ENCODE measurements at regions not wholly inside any gene's neighbourhood (a gene's known extent, or its start where the extent isn't known, plus 50 kb on each side); places are given as distances from the start of the nearest gene placed in this dataset.

- no peak overlapping the region for H3K4me3 Mint-ChIP-seq (ENCODE audit: unreplicated experiment)
- H3K4me1 Mint-ChIP-seq (ENCODE audit: unreplicated experiment) = peaks cover 16% of the 10 kb centered on the region
- no peaks in the 10 kb centered on the region for H3K36me3 Mint-ChIP-seq (ENCODE audit: unreplicated experiment)
- no peak for TF ChIP-seq CTCF (IDR thresholded peaks at IDR 0.05)
- H3K9me3 Mint-ChIP-seq (ENCODE audit: unreplicated experiment) = no peaks in the 10 kb centered on the region
- no peaks in the 10 kb centered on the region for H3K27me3 Mint-ChIP-seq (ENCODE audit: unreplicated experiment)
- no peak overlapping the region for H3K27ac Mint-ChIP-seq (ENCODE audit: unreplicated experiment)
- no peak for DNase-seq (ENCODE audit: extremely low spot score, unreplicated experiment)
These were observed 241.4 kb downstream of the TOMM20 start for GRCh38 chr1:234887016-234887900.

DNA sequence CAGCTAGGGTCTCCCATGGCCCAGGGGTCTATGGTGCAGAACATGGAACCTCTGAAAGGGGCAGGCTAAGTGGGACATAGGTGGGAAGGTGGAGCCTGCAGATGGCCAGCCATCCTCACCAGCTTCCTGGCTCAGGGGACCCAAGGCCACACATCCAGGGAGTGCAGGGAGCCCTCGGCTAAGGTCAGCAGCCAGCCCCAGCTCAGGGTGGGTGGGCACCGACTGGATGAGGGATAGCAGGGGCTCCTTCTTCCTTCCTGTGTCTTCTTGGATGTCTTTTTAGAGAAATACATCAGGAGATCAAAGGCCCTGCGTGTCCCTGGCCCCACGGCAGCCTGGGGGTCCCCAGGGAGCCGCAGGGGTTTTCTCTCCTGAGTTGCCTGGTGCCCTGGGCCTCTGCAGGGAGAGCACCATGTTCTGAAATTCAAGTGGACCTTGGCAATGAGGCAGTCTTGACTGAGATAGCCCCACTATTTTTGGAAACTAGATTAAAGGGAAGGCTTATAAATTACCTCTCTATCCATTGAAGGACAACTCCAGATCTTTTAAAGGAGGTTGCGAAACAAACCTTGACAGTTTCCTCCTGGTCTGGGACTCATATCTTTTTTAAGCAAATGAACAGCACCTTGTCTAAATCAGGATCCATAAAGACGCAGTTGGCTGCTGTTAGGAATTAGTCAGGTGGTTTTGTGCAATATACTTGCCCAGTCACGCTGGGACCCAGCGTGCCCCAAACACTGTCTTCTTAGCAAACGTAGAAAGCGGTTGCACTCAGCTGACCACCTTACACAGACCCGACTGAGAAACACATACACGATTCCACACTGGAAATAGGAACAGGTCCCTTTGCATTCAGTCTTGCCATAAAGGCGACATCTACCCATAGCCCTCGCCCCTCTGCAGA is 242.3 kb downstream of the TOMM20 start:
- Mint-ChIP-seq H3K9me3 (ENCODE audit: unreplicated experiment) (no peaks in the 10 kb centered on the region), H3K36me3 (ENCODE audit: unreplicated experiment) (no peaks in the 10 kb centered on the region), H3K4me1 (ENCODE audit: unreplicated experiment) (peaks cover 16% of the 10 kb centered on the region), H3K27ac (ENCODE audit: unreplicated experiment) (no peak overlapping the region), H3K4me3 (ENCODE audit: unreplicated experiment) (no peak overlapping the region), H3K27me3 (ENCODE audit: unreplicated experiment) (no peaks in the 10 kb centered on the region)
- no peak for TF ChIP-seq CTCF (IDR thresholded peaks at IDR 0.05)
- no peak for DNase-seq (ENCODE audit: extremely low spot score, unreplicated experiment)

DNA sequence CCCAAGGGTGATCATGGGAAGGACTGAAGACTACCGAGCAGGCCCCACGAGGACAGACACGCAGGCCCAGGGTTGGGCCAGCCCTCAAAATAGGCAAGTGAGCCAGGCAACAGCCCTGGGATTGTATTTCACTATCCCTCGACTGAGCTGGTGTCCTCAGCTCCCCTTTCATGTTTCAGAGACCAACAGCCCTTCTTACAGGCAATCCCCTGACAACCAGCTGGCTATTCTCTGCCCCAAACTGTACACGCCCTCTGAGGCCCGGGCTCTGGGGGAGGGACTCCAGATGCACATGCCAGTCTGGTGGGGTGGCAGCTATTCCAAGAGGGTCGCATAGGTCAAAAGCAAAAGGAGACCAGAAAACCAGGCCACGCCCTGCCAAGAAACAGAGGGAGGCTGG is 243.0 kb downstream of the TOMM20 start:
- H3K9me3 Mint-ChIP-seq (ENCODE audit: unreplicated experiment) = no peaks in the 10 kb centered on the region
- H3K4me1 Mint-ChIP-seq (ENCODE audit: unreplicated experiment) = peaks cover 16% of the 10 kb centered on the region
- no peaks in the 10 kb centered on the region for H3K27me3 Mint-ChIP-seq (ENCODE audit: unreplicated experiment)
- no peak for DNase-seq (ENCODE audit: extremely low spot score, unreplicated experiment)
- TF ChIP-seq CTCF (IDR thresholded peaks at IDR 0.05) = no peak
- no peak overlapping the region for H3K4me3 Mint-ChIP-seq (ENCODE audit: unreplicated experiment)
- H3K36me3 Mint-ChIP-seq (ENCODE audit: unreplicated experiment) = no peaks in the 10 kb centered on the region
- no peak overlapping the region for H3K27ac Mint-ChIP-seq (ENCODE audit: unreplicated experiment)

- H3K9me3 Mint-ChIP-seq (ENCODE audit: unreplicated experiment) = no peaks in the 10 kb centered on the region
- peaks cover 16% of the 10 kb centered on the region for H3K4me1 Mint-ChIP-seq (ENCODE audit: unreplicated experiment)
- H3K4me3 Mint-ChIP-seq (ENCODE audit: unreplicated experiment) = no peak overlapping the region
- H3K36me3 Mint-ChIP-seq (ENCODE audit: unreplicated experiment) = no peaks in the 10 kb centered on the region
- no peak overlapping the region for H3K27ac Mint-ChIP-seq (ENCODE audit: unreplicated experiment)
- DNase-seq (ENCODE audit: extremely low spot score, unreplicated experiment) = no peak
- H3K27me3 Mint-ChIP-seq (ENCODE audit: unreplicated experiment) = no peaks in the 10 kb centered on the region
- no peak for TF ChIP-seq CTCF (IDR thresholded peaks at IDR 0.05)
These were observed 243.9 kb downstream of the TOMM20 start for GRCh38 chr1:234884701-234885100.

- no peaks in the 10 kb centered on the region for H3K27me3 Mint-ChIP-seq (ENCODE audit: unreplicated experiment)
- no peak for DNase-seq (ENCODE audit: extremely low spot score, unreplicated experiment)
- H3K27ac Mint-ChIP-seq (ENCODE audit: unreplicated experiment) = no peak overlapping the region
- no peak for TF ChIP-seq CTCF (IDR thresholded peaks at IDR 0.05)
- no peaks in the 10 kb centered on the region for H3K9me3 Mint-ChIP-seq (ENCODE audit: unreplicated experiment)
- H3K4me1 Mint-ChIP-seq (ENCODE audit: unreplicated experiment) = peaks cover 16% of the 10 kb centered on the region
- no peaks in the 10 kb centered on the region for H3K36me3 Mint-ChIP-seq (ENCODE audit: unreplicated experiment)
- no peak overlapping the region for H3K4me3 Mint-ChIP-seq (ENCODE audit: unreplicated experiment)
These were observed 244.6 kb downstream of the TOMM20 start for GRCh38 chr1:234884006-234884405.

All from osteocyte (in vitro differentiated cells).